Cardiac fibroblast (primary cell): ENCODE measurements at regions not wholly inside any gene's neighbourhood (a gene's known extent, or its start where the extent isn't known, plus 50 kb on each side); places are given as distances from the start of the nearest gene placed in this dataset.

Experiments used
- DNase-seq, 2 donors: peaks; one replicate each; pipeline versions ENCODE4 v3.0.0 to v3.0.0-alpha.2; 2010; ENCODE audit warnings: low read depth in 2 of 2
- H3K4me3 ChIP-seq, 2 donors: replicated peaks in 1 of 2; 1 replicate in 1 of 2; 2 replicates in 1 of 2; pipeline ENCODE4 v1.5.1; 2011; ENCODE audit warnings: low read depth in 2 of 2, low read length in 2 of 2, mild to moderate bottlenecking in 2 of 2, moderate library complexity in 1 of 2
- TF ChIP-seq, protein P1 (sequence below): IDR thresholded peaks from one replicate; pipeline ENCODE4 v1.5.1; 2011; ENCODE audit warnings: low read depth, mild to moderate bottlenecking, low read length, inconsistent platforms

DNA sequence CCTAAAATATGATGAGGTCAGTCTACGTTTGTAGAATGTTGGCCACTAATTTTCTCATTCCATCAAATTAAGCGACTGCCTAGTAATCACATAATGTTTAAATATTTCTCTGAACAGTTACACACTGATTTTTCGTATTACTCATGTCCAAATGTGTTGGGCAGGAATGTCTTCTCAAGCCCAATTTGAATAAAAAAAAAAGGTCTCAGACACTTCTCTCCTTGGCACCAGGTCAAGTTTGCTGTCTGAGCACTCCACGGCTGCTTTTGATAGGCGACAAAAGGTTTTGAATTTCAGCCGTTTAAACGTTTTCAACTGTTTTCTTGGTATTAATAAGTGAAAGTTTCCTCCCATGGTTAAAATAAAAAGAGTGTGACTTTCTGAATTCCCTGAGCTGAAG, 542.1 kb downstream of the IRX1 start:
- no peak for DNase-seq
- no peak overlapping the region for H3K4me3 ChIP-seq
- TF ChIP-seq, protein P1, sequence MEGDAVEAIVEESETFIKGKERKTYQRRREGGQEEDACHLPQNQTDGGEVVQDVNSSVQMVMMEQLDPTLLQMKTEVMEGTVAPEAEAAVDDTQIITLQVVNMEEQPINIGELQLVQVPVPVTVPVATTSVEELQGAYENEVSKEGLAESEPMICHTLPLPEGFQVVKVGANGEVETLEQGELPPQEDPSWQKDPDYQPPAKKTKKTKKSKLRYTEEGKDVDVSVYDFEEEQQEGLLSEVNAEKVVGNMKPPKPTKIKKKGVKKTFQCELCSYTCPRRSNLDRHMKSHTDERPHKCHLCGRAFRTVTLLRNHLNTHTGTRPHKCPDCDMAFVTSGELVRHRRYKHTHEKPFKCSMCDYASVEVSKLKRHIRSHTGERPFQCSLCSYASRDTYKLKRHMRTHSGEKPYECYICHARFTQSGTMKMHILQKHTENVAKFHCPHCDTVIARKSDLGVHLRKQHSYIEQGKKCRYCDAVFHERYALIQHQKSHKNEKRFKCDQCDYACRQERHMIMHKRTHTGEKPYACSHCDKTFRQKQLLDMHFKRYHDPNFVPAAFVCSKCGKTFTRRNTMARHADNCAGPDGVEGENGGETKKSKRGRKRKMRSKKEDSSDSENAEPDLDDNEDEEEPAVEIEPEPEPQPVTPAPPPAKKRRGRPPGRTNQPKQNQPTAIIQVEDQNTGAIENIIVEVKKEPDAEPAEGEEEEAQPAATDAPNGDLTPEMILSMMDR: no peak

DNA sequence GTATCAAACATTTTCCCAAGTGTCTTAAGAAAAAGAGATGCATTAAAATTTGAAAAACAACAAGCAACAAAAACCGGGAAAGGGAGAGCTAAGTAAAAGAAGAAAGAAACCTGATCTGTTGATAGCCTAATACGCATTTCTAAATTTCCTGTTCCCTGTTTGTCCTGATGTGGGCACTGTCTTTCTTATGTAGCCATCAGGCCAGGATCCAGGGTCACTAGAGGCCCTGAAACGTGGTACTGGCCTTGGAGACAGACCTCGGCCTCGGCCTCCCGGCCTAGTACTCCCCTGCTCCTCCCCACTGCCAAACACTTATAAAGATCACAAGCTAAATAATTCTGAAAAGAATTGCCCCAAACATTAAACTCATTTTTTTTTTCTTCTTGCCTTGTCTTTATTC, 547.2 kb downstream of the IRX1 start:
- TF ChIP-seq, protein P1: no peak
- no peak overlapping the region for H3K4me3 ChIP-seq
- no peak for DNase-seq

DNA sequence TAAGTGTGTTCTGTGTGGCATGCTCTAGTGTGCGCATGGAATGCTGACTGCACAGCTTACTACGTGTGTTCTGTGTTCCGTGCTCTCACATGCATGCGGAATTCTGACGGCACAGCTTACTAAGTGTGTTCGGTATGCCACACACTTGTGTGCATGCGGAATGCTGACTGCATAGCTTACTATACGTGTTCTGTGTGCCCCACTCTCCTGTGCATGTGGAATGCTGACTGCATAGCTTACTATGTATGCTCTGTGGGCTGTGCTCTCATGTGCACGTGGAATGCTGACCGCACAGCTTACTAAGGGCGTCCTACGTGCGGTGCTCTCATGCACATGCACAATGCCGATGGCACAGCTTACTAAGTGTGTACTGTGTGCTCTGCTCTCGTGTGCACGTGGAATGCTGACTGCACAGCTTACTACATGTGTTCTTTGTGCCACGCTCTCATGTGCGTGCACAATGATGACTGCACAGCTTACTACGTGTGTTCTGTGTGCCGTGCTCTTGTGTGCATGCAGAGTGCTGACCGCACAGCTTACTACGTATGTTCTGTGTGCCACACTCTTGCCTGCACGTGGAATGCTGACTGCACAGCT, 548.9 kb downstream of the IRX1 start:
- H3K4me3 ChIP-seq: no peak overlapping the region
- no peak for DNase-seq
- TF ChIP-seq, protein P1: no peak

DNA sequence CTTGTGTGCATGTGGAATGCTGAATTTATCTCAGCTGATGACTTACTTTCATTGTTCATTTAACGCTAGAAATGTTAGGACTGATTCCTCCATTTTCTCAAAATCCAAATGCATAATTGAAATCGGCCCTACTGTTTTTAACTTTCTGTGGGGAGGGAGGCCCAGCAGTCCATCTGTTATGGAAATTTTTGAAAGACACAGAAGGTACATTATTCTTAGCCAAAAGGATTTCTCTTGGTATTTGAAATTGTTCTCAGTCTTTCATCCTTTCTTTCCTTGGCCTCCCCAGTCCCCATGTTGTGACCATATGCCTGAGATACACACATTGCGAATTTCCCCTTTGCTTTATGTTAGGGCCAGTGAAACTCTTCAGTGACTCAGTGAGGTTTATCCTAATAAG, 549.9 kb downstream of the IRX1 start:
- TF ChIP-seq, protein P1: no peak
- DNase-seq: no peak
- H3K4me3 ChIP-seq: no peak overlapping the region

DNA sequence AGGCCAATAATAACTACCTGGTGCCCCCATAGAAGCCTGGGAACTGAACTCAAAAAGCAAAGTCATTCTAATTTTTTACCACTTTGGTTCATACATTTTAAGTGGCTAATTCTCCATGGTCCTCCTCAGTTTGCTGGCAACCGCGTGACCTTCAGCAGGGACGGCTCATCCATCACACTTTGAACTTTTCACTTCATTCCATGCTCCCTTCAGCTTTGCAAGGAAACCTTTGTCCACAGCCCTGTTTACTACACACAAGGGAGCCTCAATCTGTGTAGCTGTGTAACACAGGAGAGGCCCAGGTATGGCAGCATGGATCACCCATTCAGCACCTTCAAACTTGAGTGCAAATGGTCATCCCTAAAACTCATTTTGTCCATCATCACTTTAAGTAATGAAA, 552.4 kb downstream of the IRX1 start:
- TF ChIP-seq, protein P1: no peak
- DNase-seq: no peak
- H3K4me3 ChIP-seq: no peak overlapping the region

DNA sequence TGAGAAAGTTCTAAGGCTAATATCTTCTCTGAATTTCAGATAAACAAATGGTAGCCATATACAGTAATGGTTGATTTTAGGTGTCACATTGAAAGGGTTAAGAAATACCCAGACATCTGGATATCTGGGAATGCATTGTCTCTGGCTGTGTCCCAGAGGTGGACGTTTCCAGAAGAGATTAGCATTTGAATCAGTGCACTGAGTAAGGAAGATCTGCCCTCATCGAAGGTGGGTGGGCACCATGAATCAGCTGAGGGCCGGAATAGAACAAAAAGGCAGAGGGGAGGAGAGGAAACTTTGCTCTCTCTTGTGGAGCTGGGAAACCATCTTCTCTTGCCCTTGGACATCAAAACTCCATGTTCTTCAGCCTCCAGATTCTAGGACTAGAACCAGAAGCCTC, 554.4 kb downstream of the IRX1 start:
- DNase-seq: no peak
- TF ChIP-seq, protein P1: no peak
- no peak overlapping the region for H3K4me3 ChIP-seq

DNA sequence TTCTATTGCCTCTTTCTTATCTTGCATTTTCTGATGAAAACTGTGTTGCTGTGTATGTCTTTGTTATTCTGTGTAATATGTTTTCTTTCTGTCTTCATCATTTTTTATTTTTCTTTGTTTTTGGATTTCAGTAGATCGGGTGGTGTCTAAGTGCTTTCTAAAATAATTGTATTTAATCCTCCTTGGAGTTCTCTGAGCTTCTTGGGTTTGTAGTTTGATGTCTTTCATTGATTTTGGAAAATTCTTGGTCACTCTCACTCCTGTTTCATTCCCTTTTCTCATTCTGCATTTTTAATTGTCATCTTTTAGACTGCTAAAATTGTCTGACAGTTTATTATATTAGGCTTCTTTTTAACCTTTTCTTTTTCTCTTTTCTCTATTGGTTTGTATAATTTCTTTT, 560.5 kb downstream of the IRX1 start:
- H3K4me3 ChIP-seq: no peak overlapping the region
- DNase-seq: no peak
- TF ChIP-seq, protein P1: no peak
